ENCODE measurements at regions not wholly inside any gene's neighbourhood (a gene's known extent, or its start where the extent isn't known, plus 50 kb on each side); places are given as distances from the start of the nearest gene placed in this dataset.

- H3K27me3 ChIP-seq = peaks cover 0 to 4% (median 0%) of the 10 kb centered on the region in 9 donors
- intact Hi-C loops (cut with DNase I) = no loop called here
- 86 to 92% (median 90%) methylated on average over 3 of the region's 3 CpGs for WGBS, 4 donors
- no peaks in the 10 kb centered on the region for H3K9me3 ChIP-seq
- H3K4me3 ChIP-seq = no peak overlapping the region
- H3K27ac ChIP-seq = no peak overlapping the region
- TF ChIP-seq CTCF (IDR thresholded peaks at IDR 0.05) (no peak), POLR2A (IDR thresholded peaks at IDR 0.05) (no peak)
- no peaks in the 10 kb centered on the region for H3K36me3 ChIP-seq
- DNase-seq (no peak), ATAC-seq (no peak)
- no peaks in the 10 kb centered on the region for H3K4me1 ChIP-seq
Measured at GRCh38 chr2:74748665-74749064, 85.3 kb upstream of the HK2 start.

GRCh38 chr2:74749432-74749831 lies 84.5 kb upstream of the HK2 start:
- 62 to 68% (median 64%) methylated on average over 3 of the region's 3 CpGs for WGBS, 4 donors
- ATAC-seq = no peak
- intact Hi-C loops (cut with DNase I) = no loop called here

GRCh38 chr2:74751981-74752851 lies 81.7 kb upstream of the HK2 start:
- Histone ChIP-seq H3K9me3 (peaks cover 0 to 17% (median 11%) of the 10 kb centered on the region in 12 donors), H3K4me1 (no peaks in the 10 kb centered on the region), H3K36me3 (no peaks in the 10 kb centered on the region), H3K4me3 (no peak overlapping the region), H3K27ac (no peak overlapping the region), H3K27me3 (peaks cover 0 to 4% (median 0%) of the 10 kb centered on the region in 9 donors)
- TF ChIP-seq CTCF (IDR thresholded peaks at IDR 0.05) = no peak
- TF ChIP-seq POLR2A (IDR thresholded peaks at IDR 0.05) = no peak
- no peak for ATAC-seq
- 78 to 85% (median 81%) methylated on average over 4 of the region's 4 CpGs for WGBS, 4 donors
- no peak for DNase-seq
- intact Hi-C loops (cut with DNase I) = no loop called here

More at GRCh38 chr2:74749432-74749831, 84.5 kb upstream of the HK2 start:
- Histone ChIP-seq H3K9me3 (no peaks in the 10 kb centered on the region), H3K36me3 (no peaks in the 10 kb centered on the region), H3K27ac (no peak overlapping the region), H3K4me3 (no peak overlapping the region), H3K4me1 (no peaks in the 10 kb centered on the region), H3K27me3 (peaks cover 0 to 4% (median 0%) of the 10 kb centered on the region in 9 donors)
- DNase-seq = no peak
- TF ChIP-seq CTCF (IDR thresholded peaks at IDR 0.05) (no peak), POLR2A (IDR thresholded peaks at IDR 0.05) (no peak)

GRCh38 chr2:74755386-74755785 lies 78.5 kb upstream of the HK2 start:
- H3K4me1 ChIP-seq = no peaks in the 10 kb centered on the region
- 82 to 92% (median 85%) methylated on average over 4 of the region's 4 CpGs for WGBS, 4 donors
- TF ChIP-seq CTCF (IDR thresholded peaks at IDR 0.05) = no peak
- no peak for TF ChIP-seq POLR2A (IDR thresholded peaks at IDR 0.05)
- H3K9me3 ChIP-seq = peaks cover 0 to 25% (median 13%) of the 10 kb centered on the region in 12 donors
- H3K36me3 ChIP-seq = no peaks in the 10 kb centered on the region
- H3K27me3 ChIP-seq = no peaks in the 10 kb centered on the region
- intact Hi-C loops (cut with DNase I) = no loop called here
- H3K27ac ChIP-seq = no peak overlapping the region
- no peak for ATAC-seq
- no peak overlapping the region for H3K4me3 ChIP-seq
- no peak for DNase-seq

Measured in heart left ventricle (tissue), 16 donors.